Osteoblast (primary cell): ENCODE measurements at regions not wholly inside any gene's neighbourhood (a gene's known extent, or its start where the extent isn't known, plus 50 kb on each side); places are given as distances from the start of the nearest gene placed in this dataset.

Source experiments
- DNase-seq: peaks from one replicate; pipeline ENCODE4 v3.0.0; 2011; ENCODE audit warnings: low spot score, mixed read lengths; ENCODE audit not compliant: insufficient read length; ENCODE audit errors: missing footprints
- H2AFZ ChIP-seq: 2 replicates; pipeline ENCODE4 v1.6.0; 2011; ENCODE audit warnings: mild to moderate bottlenecking, low read length
- H3K27ac ChIP-seq: 2 replicates; pipeline ENCODE4 v1.5.1; 2011; ENCODE audit warnings: mild to moderate bottlenecking, low read depth, low read length, moderate library complexity
- H3K27me3 ChIP-seq: 2 replicates; pipeline ENCODE4 v1.6.0; 2012; ENCODE audit warnings: mild to moderate bottlenecking, control low read depth, inconsistent platforms, low read length, moderate library complexity; ENCODE audit not compliant: insufficient read depth
- H3K36me3 ChIP-seq: 2 replicates; pipeline ENCODE4 v1.5.1; 2011; ENCODE audit warnings: mild to moderate bottlenecking, low read length, control low read depth, moderate library complexity; ENCODE audit not compliant: insufficient read depth
- H3K4me1 ChIP-seq: 2 replicates; pipeline ENCODE4 v1.5.1; 2011; ENCODE audit warnings: mild to moderate bottlenecking, low read length, control low read depth, moderate library complexity; ENCODE audit not compliant: insufficient read depth
- H3K4me2 ChIP-seq: 2 replicates; pipeline ENCODE4 v1.6.0; 2011; ENCODE audit warnings: mild to moderate bottlenecking, low read length; ENCODE audit not compliant: insufficient read depth
- H3K4me3 ChIP-seq: fragments of 200-600 bp; sonication (generic); 3 replicates; pipeline ENCODE4 v1.5.1; 2012; ENCODE audit warnings: mild to moderate bottlenecking, low read length, inconsistent platforms; ENCODE audit not compliant: insufficient read depth
- H3K79me2 ChIP-seq: 2 replicates; pipeline ENCODE4 v1.6.0; 2012; ENCODE audit warnings: mild to moderate bottlenecking, low read length, control low read depth, inconsistent platforms; ENCODE audit not compliant: insufficient read depth
- H3K9me3 ChIP-seq: 2 replicates; pipeline ENCODE4 v1.5.1; 2011; ENCODE audit warnings: low read depth, low read length, control low read depth
- H4K20me1 ChIP-seq: 2 replicates; pipeline ENCODE4 v1.6.0; 2012; ENCODE audit warnings: mild to moderate bottlenecking, low read length, control low read depth; ENCODE audit not compliant: insufficient read depth
- TF ChIP-seq, protein P1 (sequence below): IDR thresholded peaks from 2 replicates; pipeline ENCODE4 v1.5.1; 2011; ENCODE audit warnings: mild to moderate bottlenecking, low read depth, low read length, moderate library complexity; ENCODE audit errors: extremely low read depth

DNA sequence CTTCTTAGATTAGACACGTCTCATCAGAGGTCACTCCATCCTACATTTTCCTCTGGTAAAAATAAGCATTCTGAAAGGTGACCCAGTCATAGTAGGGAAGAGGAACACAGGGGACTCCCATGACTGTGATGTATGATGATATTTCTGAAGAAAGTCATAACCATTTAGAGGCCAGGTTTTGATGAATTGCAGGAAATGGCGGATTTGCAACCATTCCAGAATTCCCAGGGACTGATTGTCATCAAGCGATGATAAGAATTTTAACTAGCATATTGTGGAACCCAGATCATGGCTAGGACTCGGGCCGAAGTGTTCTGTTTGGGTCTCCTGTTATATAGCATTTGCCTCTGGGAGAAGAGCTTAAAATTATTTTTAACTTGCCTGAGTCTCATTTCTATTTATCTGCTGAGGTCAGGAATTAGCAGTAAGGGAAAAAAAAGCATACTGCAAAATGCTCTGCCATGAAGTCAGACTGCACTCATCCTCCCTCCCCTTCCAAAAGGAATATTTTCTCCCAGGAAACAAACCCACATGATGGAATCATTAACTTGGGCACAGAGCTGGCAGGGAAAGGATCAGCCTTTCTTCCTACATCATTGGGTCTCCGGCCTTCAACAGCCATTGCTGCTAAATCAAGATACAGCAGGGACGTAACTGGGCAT lies 286.7 kb downstream of the HLX start:
- H3K4me2 ChIP-seq = no peak overlapping the region
- H4K20me1 ChIP-seq = no peaks in the 10 kb centered on the region
- H3K4me1 ChIP-seq = peaks cover 29% of the 10 kb centered on the region
- H3K4me3 ChIP-seq = no peak overlapping the region
- no peaks in the 10 kb centered on the region for H3K9me3 ChIP-seq
- no peaks in the 10 kb centered on the region for H3K79me2 ChIP-seq
- H2AFZ ChIP-seq = no peak overlapping the region
- no peaks in the 10 kb centered on the region for H3K36me3 ChIP-seq
- peak; percentile 35 for DNase-seq
- no peaks in the 10 kb centered on the region for H3K27me3 ChIP-seq
- TF ChIP-seq, protein P1, sequence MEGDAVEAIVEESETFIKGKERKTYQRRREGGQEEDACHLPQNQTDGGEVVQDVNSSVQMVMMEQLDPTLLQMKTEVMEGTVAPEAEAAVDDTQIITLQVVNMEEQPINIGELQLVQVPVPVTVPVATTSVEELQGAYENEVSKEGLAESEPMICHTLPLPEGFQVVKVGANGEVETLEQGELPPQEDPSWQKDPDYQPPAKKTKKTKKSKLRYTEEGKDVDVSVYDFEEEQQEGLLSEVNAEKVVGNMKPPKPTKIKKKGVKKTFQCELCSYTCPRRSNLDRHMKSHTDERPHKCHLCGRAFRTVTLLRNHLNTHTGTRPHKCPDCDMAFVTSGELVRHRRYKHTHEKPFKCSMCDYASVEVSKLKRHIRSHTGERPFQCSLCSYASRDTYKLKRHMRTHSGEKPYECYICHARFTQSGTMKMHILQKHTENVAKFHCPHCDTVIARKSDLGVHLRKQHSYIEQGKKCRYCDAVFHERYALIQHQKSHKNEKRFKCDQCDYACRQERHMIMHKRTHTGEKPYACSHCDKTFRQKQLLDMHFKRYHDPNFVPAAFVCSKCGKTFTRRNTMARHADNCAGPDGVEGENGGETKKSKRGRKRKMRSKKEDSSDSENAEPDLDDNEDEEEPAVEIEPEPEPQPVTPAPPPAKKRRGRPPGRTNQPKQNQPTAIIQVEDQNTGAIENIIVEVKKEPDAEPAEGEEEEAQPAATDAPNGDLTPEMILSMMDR = no peak
- H3K27ac ChIP-seq = no peak overlapping the region

DNA sequence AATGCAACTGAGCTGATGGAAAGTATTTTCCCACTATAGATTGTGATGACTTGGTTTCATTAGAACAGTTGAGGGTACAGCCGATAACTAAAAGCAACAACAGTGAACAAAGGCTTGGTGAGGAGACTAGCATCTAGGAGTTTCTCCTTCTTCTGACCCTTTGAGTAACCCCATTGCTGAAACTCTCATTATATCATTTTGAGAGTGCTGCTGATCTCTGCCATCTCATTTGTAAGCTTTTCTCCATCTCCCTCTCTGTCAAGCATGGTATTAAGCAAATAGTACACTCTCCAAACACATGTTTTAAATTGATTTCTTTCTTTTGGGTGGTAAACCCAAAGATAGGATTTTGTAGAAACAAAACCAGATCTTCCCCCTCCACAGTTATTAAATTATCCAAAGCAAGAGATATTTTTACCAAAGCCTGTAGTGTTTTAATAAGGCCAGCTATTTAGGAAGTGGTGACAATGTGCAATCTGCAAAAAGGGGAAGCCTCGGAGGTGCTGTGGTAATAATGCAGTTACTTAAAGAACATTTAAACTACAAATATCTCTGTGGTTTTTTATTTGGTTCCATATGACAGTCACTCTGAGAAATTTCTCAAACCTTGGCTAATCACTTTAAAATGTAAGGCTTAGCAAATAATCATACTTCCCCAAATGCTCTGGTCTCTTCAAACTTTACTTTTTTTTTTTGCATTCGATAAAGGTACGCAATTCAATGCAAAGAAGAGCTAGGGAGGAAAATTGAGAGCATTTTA lies 287.5 kb downstream of the HLX start:
- no peaks in the 10 kb centered on the region for H3K27me3 ChIP-seq
- no peak overlapping the region for H2AFZ ChIP-seq
- DNase-seq = no peak
- H3K9me3 ChIP-seq = no peaks in the 10 kb centered on the region
- no peaks in the 10 kb centered on the region for H4K20me1 ChIP-seq
- no peaks in the 10 kb centered on the region for H3K79me2 ChIP-seq
- no peaks in the 10 kb centered on the region for H3K36me3 ChIP-seq
- no peak overlapping the region for H3K4me3 ChIP-seq
- H3K4me1 ChIP-seq = peaks cover 21% of the 10 kb centered on the region
- TF ChIP-seq, protein P1 = no peak
- no peak overlapping the region for H3K4me2 ChIP-seq
- H3K27ac ChIP-seq = no peak overlapping the region

DNA sequence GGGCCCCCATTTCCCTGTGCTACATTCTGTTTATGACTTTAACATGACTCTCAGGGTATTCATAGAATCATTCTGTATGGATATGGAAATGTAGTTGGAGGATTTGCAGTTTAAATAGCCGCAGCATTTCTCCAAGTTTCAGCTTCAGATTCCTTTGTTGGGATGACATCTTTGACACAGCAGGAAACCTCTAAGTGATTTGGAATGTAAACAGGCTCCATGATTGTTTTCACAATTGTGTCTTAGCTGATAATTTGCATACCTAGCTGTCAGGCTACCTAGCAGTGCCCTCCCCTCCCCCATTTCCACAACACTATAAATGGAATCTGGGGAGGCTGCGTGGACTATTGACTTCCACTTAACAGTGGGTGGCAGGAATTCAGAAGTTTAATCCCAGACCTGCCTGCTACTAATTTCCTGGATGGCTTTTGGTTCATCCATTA lies 290.2 kb downstream of the HLX start:
- DNase-seq = no peak
- TF ChIP-seq, protein P1 = no peak
- H2AFZ ChIP-seq = no peak overlapping the region

DNA sequence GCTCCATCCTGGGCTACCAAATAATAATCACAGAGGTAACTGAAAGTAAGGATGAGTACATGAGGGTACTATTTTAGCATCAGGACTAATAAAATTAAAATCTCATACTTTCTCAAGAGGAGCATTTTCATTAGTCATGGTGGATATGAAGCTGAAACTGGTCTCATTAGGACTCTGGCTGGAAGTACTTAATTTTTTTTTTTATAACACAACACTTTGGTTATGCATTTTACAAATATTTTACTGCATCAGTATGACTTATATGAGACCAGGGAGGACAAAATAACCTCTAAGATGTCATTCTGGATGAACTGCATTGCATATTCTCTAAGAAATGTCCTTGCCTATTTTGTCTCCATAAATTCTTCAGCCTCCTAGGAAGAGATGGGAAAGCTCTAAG lies 290.9 kb downstream of the HLX start:
- H3K4me2 ChIP-seq = no peak overlapping the region
- no peak overlapping the region for H2AFZ ChIP-seq
- DNase-seq = no peak
- no peak overlapping the region for H3K4me3 ChIP-seq
- no peaks in the 10 kb centered on the region for H3K9me3 ChIP-seq
- no peaks in the 10 kb centered on the region for H3K36me3 ChIP-seq
- peaks cover 5% of the 10 kb centered on the region for H3K4me1 ChIP-seq
- H3K79me2 ChIP-seq = no peaks in the 10 kb centered on the region
- no peaks in the 10 kb centered on the region for H4K20me1 ChIP-seq
- no peaks in the 10 kb centered on the region for H3K27me3 ChIP-seq
- TF ChIP-seq, protein P1 = no peak
- H3K27ac ChIP-seq = no peak overlapping the region

More for the DNA sequence above, 290.2 kb downstream of the HLX start:
- H3K4me1 ChIP-seq = peaks cover 5% of the 10 kb centered on the region
- H3K4me3 ChIP-seq = no peak overlapping the region
- H3K79me2 ChIP-seq = no peaks in the 10 kb centered on the region
- no peaks in the 10 kb centered on the region for H3K36me3 ChIP-seq
- H4K20me1 ChIP-seq = no peaks in the 10 kb centered on the region
- H3K9me3 ChIP-seq = no peaks in the 10 kb centered on the region
- H3K4me2 ChIP-seq = no peak overlapping the region
- H3K27me3 ChIP-seq = no peaks in the 10 kb centered on the region
- H3K27ac ChIP-seq = no peak overlapping the region
